ENCODE measurements at regions not wholly inside any gene's neighbourhood (a gene's known extent, or its start where the extent isn't known, plus 50 kb on each side); places are given as distances from the start of the nearest gene placed in this dataset.
A peak's percentile ranks its signal among the peaks of the same experiment; 100 is the strongest.

GRCh38 chr1:177656598-177656997 lies 313.3 kb downstream of the SEC16B start:
- H3K4me1 ChIP-seq (ENCODE audit: low read depth): no peaks in the 10 kb centered on the region
- DNase-seq (no peak), ATAC-seq (no peak)
- TF ChIP-seq CTCF (IDR thresholded peaks at IDR 0.05): no peak
- intact Hi-C loops (cut with DNase I, micrococcal nuclease): no loop called here
- H3K9me3 ChIP-seq: no peaks in the 10 kb centered on the region
- no peak overlapping the region for H3K4me3 ChIP-seq
- no peaks in the 10 kb centered on the region for H3K36me3 ChIP-seq (ENCODE audit: low read depth)

- Histone ChIP-seq H3K4me3 (no peak overlapping the region), H3K9me3 (no peaks in the 10 kb centered on the region), H3K36me3 (ENCODE audit: low read depth) (no peaks in the 10 kb centered on the region), H3K4me1 (ENCODE audit: low read depth) (no peaks in the 10 kb centered on the region)
- no peak for TF ChIP-seq CTCF (IDR thresholded peaks at IDR 0.05)
- intact Hi-C loops (cut with DNase I, micrococcal nuclease): no loop called here
- DNase-seq (no peak), ATAC-seq (peak; percentile 53)
Observed at GRCh38 chr1:177650947-177651346, 318.9 kb downstream of the SEC16B start.

- no peak for TF ChIP-seq CTCF (IDR thresholded peaks at IDR 0.05)
- ATAC-seq (no peak), DNase-seq (no peak)
- Histone ChIP-seq H3K9me3 (no peaks in the 10 kb centered on the region), H3K4me1 (ENCODE audit: low read depth) (no peaks in the 10 kb centered on the region), H3K4me3 (no peak overlapping the region), H3K36me3 (ENCODE audit: low read depth) (no peaks in the 10 kb centered on the region)
- intact Hi-C loops (cut with DNase I, micrococcal nuclease): no loop called here
Observed at GRCh38 chr1:177648731-177649265, 321.1 kb downstream of the SEC16B start.

- no peaks in the 10 kb centered on the region for H3K36me3 ChIP-seq (ENCODE audit: low read depth)
- no peak for DNase-seq
- ATAC-seq: no peak
- TF ChIP-seq CTCF (IDR thresholded peaks at IDR 0.05): no peak
- no peaks in the 10 kb centered on the region for H3K4me1 ChIP-seq (ENCODE audit: low read depth)
- no peak overlapping the region for H3K4me3 ChIP-seq
- intact Hi-C loops (cut with DNase I, micrococcal nuclease): no loop called here
- no peaks in the 10 kb centered on the region for H3K9me3 ChIP-seq
Observed at GRCh38 chr1:177648138-177648537, 321.7 kb downstream of the SEC16B start.

- Histone ChIP-seq H3K4me3 (no peak overlapping the region), H3K9me3 (no peaks in the 10 kb centered on the region), H3K4me1 (ENCODE audit: low read depth) (no peaks in the 10 kb centered on the region), H3K36me3 (ENCODE audit: low read depth) (no peaks in the 10 kb centered on the region)
- DNase-seq (no peak), ATAC-seq (no peak)
- intact Hi-C loops (cut with DNase I, micrococcal nuclease): no loop called here
- no peak for TF ChIP-seq CTCF (IDR thresholded peaks at IDR 0.05)
Observed at GRCh38 chr1:177646757-177647730, 322.8 kb downstream of the SEC16B start.
